GM12873 (cell line): ENCODE measurements at regions not wholly inside any gene's neighbourhood (a gene's known extent, or its start where the extent isn't known, plus 50 kb on each side); places are given as distances from the start of the nearest gene placed in this dataset.

Source experiments
- TF ChIP-seq, protein P1 (sequence below): IDR thresholded peaks from 2 replicates; pipeline ENCODE4 v1.5.1; 2012; ENCODE audit warnings: low read depth, mild to moderate bottlenecking, moderate library complexity, low read length, control low read depth; ENCODE audit not compliant: insufficient read depth; ENCODE audit errors: missing control alignments

DNA sequence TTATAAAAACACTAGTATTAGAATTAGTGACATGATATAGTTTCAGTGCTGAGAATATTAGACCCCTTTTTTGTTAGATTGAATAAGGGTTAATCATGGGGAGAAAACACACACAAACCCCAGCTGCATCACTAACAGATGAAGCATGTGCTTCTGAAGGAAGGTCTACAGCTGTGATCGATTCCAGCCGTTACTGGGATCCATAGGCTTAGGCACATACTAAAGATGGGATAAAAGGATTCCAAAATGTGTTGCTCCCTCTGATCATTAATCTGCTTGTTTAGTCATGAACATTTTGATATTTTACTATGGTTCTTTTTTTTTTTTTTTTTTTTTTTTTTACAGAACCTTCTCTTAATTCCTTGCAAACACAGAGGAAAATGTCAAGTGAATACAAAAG, 1591.3 kb downstream of the EFNB2 start:
- TF ChIP-seq, protein P1, sequence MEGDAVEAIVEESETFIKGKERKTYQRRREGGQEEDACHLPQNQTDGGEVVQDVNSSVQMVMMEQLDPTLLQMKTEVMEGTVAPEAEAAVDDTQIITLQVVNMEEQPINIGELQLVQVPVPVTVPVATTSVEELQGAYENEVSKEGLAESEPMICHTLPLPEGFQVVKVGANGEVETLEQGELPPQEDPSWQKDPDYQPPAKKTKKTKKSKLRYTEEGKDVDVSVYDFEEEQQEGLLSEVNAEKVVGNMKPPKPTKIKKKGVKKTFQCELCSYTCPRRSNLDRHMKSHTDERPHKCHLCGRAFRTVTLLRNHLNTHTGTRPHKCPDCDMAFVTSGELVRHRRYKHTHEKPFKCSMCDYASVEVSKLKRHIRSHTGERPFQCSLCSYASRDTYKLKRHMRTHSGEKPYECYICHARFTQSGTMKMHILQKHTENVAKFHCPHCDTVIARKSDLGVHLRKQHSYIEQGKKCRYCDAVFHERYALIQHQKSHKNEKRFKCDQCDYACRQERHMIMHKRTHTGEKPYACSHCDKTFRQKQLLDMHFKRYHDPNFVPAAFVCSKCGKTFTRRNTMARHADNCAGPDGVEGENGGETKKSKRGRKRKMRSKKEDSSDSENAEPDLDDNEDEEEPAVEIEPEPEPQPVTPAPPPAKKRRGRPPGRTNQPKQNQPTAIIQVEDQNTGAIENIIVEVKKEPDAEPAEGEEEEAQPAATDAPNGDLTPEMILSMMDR: no peak

- TF ChIP-seq, protein P1: no peak
Measured at GRCh38 chr13:104943331-104943730, 1592.1 kb downstream of the EFNB2 start.

DNA sequence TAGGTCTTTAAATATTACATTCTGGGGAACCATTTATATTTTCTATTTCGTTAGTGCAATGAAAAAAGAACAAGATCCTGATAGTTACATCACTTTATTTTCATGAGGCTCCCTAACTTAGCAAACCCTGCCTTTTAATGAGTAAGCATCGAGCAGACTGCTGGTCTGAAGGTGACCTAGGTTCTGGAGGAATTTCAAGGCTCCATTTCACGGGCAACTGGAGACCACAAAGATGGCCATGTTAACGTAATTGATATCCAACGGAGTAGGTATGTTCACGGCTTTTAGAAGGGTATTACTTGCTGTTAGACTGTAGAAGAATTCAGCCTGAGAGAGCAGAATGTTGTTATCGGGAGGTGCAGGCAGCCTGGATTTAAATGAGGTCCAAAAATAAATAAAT, 1597.6 kb downstream of the EFNB2 start:
- TF ChIP-seq, protein P1: no peak

- TF ChIP-seq, protein P1: no peak
Measured at GRCh38 chr13:104936304-104936703, 1599.2 kb downstream of the EFNB2 start.

DNA sequence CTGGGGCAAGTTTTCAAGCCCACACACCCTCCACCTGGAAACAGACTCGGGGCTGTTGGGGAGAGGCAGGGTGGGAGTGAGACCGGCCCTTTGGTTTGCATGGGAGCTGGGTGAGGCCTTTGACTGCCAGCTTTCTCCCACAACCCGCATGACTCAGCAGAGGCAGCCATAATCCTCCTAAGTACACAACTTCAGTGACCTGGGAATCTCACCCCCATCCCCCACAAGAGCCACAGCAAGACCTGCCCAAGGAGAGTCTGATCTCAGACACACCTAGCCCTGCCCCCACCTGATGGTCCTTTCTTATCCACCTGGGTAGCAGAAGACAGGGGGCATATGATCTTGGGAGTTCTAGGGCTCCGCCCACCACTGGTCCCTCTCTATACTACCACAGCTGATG, 1615.4 kb downstream of the EFNB2 start:
- TF ChIP-seq, protein P1: no peak

GRCh38 chr13:104900191-104900817, 1635.2 kb downstream of the EFNB2 start:
- TF ChIP-seq, protein P1: no peak

DNA sequence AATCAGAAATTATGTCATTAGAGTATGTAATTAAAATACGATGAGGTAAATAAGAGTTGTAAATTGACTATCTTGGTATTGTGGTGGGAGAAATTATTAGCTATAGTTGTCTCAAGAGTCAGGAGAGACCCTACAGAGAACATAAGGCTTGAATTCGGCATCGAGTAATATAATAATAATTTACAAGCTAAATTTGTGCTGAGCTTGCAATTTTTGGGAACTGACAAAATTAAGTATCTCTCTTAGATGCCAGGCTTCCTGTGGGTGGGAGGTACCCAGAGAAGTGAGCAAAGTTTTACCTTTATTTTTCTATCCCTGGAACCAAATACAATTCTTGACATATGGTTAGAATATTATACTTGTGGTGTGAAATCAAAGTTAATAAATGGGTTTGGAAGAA, 1637.0 kb downstream of the EFNB2 start:
- TF ChIP-seq, protein P1: no peak
